ENCODE measurements at regions not wholly inside any gene's neighbourhood (a gene's known extent, or its start where the extent isn't known, plus 50 kb on each side); places are given as distances from the start of the nearest gene placed in this dataset.

GRCh38 chr18:44265437-44265836 lies 415.3 kb upstream of the SETBP1 start:
- no peak for DNase-seq (ENCODE audit: low read depth in 2 of 2)
- Histone ChIP-seq H3K4me2 (ENCODE audit: extremely low read depth, insufficient read depth, low read length) (no peak overlapping the region), H3K79me2 (ENCODE audit: control insufficient read depth, insufficient read depth, low read length) (no peaks in the 10 kb centered on the region), H3K9me3 (ENCODE audit: control insufficient read depth, insufficient read depth, low read depth, low read length) (no peaks in the 10 kb centered on the region), H3K27ac (ENCODE audit: insufficient read depth, low read length) (no peak overlapping the region), H3K4me1 (ENCODE audit: control insufficient read depth, extremely low read depth, insufficient read depth, low read length) (no peaks in the 10 kb centered on the region), H2AFZ (ENCODE audit: low read length) (no peak overlapping the region), H3K27me3 (ENCODE audit: control insufficient read depth, insufficient read depth, low read length) (no peaks in the 10 kb centered on the region), H3K9ac (ENCODE audit: insufficient read depth, low read length) (no peak overlapping the region), H3K4me3 (replicated peaks in 1 of 4; ENCODE audit: control extremely low read depth in 1 of 4, insufficient read depth in 1 of 4, low read depth in 3 of 4, low read length in 4 of 4) (no peak overlapping the region), H4K20me1 (ENCODE audit: control insufficient read depth, extremely low read depth, insufficient read depth, low read length) (no peaks in the 10 kb centered on the region), H3K36me3 (ENCODE audit: control insufficient read depth, insufficient read depth, low read length) (no peaks in the 10 kb centered on the region)
- TF ChIP-seq EZH2 (IDR thresholded peaks at IDR 0.05; ENCODE audit: low read length, missing control alignments) (no peak), CTCF (conservative IDR thresholded peaks at IDR 0.05 in 1 of 2, IDR thresholded peaks at IDR 0.05 in 1 of 2; ENCODE audit: low read depth in 1 of 2, low read length in 2 of 2) (no peak)

DNA sequence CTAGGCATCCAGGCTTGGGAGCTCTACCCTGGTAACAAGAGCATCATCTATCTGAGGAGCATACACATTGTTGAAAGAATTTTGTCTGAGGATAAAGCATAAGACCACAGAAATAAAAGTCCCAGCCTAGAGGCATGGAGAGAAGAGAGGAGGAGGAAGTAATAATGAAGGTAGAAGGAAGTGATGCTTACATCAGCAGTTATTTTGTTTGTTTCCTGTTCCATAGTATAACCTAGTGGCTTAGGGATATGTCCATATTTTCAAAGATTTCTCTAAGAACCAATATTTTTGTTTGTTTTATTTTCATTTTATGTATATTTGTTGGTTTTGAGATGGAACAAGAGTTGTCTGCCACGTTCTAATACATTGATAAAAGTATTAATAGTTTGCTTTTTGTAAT lies 407.4 kb upstream of the SETBP1 start:
- no peaks in the 10 kb centered on the region for H3K27me3 ChIP-seq (ENCODE audit: control insufficient read depth, insufficient read depth, low read length)
- DNase-seq (ENCODE audit: low read depth in 2 of 2): no peak

GRCh38 chr18:44280479-44280878 lies 400.2 kb upstream of the SETBP1 start:
- no peak for TF ChIP-seq CTCF (conservative IDR thresholded peaks at IDR 0.05 in 1 of 2, IDR thresholded peaks at IDR 0.05 in 1 of 2; ENCODE audit: low read depth in 1 of 2, low read length in 2 of 2)
- no peak for TF ChIP-seq EZH2 (IDR thresholded peaks at IDR 0.05; ENCODE audit: low read length, missing control alignments)
- Histone ChIP-seq H4K20me1 (ENCODE audit: control insufficient read depth, extremely low read depth, insufficient read depth, low read length) (no peaks in the 10 kb centered on the region), H3K9ac (ENCODE audit: insufficient read depth, low read length) (no peak overlapping the region), H2AFZ (ENCODE audit: low read length) (no peak overlapping the region), H3K27ac (ENCODE audit: insufficient read depth, low read length) (no peak overlapping the region), H3K79me2 (ENCODE audit: control insufficient read depth, insufficient read depth, low read length) (no peaks in the 10 kb centered on the region), H3K4me3 (replicated peaks in 1 of 4; ENCODE audit: control extremely low read depth in 1 of 4, insufficient read depth in 1 of 4, low read depth in 3 of 4, low read length in 4 of 4) (no peak overlapping the region), H3K4me2 (ENCODE audit: extremely low read depth, insufficient read depth, low read length) (no peak overlapping the region), H3K4me1 (ENCODE audit: control insufficient read depth, extremely low read depth, insufficient read depth, low read length) (no peaks in the 10 kb centered on the region), H3K9me3 (ENCODE audit: control insufficient read depth, insufficient read depth, low read depth, low read length) (no peaks in the 10 kb centered on the region), H3K36me3 (ENCODE audit: control insufficient read depth, insufficient read depth, low read length) (no peaks in the 10 kb centered on the region), H3K27me3 (ENCODE audit: control insufficient read depth, insufficient read depth, low read length) (no peaks in the 10 kb centered on the region)
- no peak for DNase-seq (ENCODE audit: low read depth in 2 of 2)

More for the DNA sequence above, 407.4 kb upstream of the SETBP1 start:
- Histone ChIP-seq H3K9ac (ENCODE audit: insufficient read depth, low read length) (no peak overlapping the region), H3K27ac (ENCODE audit: insufficient read depth, low read length) (no peak overlapping the region), H3K4me3 (replicated peaks in 1 of 4; ENCODE audit: control extremely low read depth in 1 of 4, insufficient read depth in 1 of 4, low read depth in 3 of 4, low read length in 4 of 4) (no peak overlapping the region), H3K36me3 (ENCODE audit: control insufficient read depth, insufficient read depth, low read length) (no peaks in the 10 kb centered on the region), H3K9me3 (ENCODE audit: control insufficient read depth, insufficient read depth, low read depth, low read length) (no peaks in the 10 kb centered on the region), H3K4me1 (ENCODE audit: control insufficient read depth, extremely low read depth, insufficient read depth, low read length) (no peaks in the 10 kb centered on the region), H4K20me1 (ENCODE audit: control insufficient read depth, extremely low read depth, insufficient read depth, low read length) (no peaks in the 10 kb centered on the region), H3K79me2 (ENCODE audit: control insufficient read depth, insufficient read depth, low read length) (no peaks in the 10 kb centered on the region), H3K4me2 (ENCODE audit: extremely low read depth, insufficient read depth, low read length) (no peak overlapping the region), H2AFZ (ENCODE audit: low read length) (no peak overlapping the region)
- no peak for TF ChIP-seq CTCF (conservative IDR thresholded peaks at IDR 0.05 in 1 of 2, IDR thresholded peaks at IDR 0.05 in 1 of 2; ENCODE audit: low read depth in 1 of 2, low read length in 2 of 2)
- no peak for TF ChIP-seq EZH2 (IDR thresholded peaks at IDR 0.05; ENCODE audit: low read length, missing control alignments)
